Spleen (tissue), 7 donors: ENCODE measurements at regions not wholly inside any gene's neighbourhood (a gene's known extent, or its start where the extent isn't known, plus 50 kb on each side); places are given as distances from the start of the nearest gene placed in this dataset.

Source experiments
- POLR2AphosphoS5 ChIP-seq, 3 donors: sonication (generic); formaldehyde crosslinking; IDR thresholded peaks; one replicate each; pipeline ENCODE4 v1.5.1; 2017; ENCODE audit warnings: antibody characterized with exemption in 3 of 3
- TF ChIP-seq, protein P1 (sequence below), 11 experiments: fragments of 200-600 bp in 7 of 11; fragments of 450-650 bp in 4 of 11; sonication (generic) in 4 of 11; IDR thresholded peaks in 8 of 11; conservative IDR thresholded peaks in 3 of 11; 1 replicate in 7 of 11; 2 replicates in 4 of 11; pipeline versions ENCODE4 v1.4.0 to v1.8.0; 2016 to 2021; ENCODE audit warnings: antibody characterized with exemption in 11 of 11, inconsistent platforms in 4 of 11, mild to moderate bottlenecking in 1 of 11
- donor health status: DM: no; HTN: no; CAD: no; lungs with moderate emphysema.
- donor health status: DM: no; HTN: no; CAD: no.
- donor health status: DM: no; HTN: no; CAD: no.

- no peak for TF ChIP-seq POLR2AphosphoS5 (IDR thresholded peaks at IDR 0.05)
- TF ChIP-seq, protein P1, sequence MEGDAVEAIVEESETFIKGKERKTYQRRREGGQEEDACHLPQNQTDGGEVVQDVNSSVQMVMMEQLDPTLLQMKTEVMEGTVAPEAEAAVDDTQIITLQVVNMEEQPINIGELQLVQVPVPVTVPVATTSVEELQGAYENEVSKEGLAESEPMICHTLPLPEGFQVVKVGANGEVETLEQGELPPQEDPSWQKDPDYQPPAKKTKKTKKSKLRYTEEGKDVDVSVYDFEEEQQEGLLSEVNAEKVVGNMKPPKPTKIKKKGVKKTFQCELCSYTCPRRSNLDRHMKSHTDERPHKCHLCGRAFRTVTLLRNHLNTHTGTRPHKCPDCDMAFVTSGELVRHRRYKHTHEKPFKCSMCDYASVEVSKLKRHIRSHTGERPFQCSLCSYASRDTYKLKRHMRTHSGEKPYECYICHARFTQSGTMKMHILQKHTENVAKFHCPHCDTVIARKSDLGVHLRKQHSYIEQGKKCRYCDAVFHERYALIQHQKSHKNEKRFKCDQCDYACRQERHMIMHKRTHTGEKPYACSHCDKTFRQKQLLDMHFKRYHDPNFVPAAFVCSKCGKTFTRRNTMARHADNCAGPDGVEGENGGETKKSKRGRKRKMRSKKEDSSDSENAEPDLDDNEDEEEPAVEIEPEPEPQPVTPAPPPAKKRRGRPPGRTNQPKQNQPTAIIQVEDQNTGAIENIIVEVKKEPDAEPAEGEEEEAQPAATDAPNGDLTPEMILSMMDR (IDR thresholded peaks at IDR 0.05 in 8 of 11, conservative IDR thresholded peaks at IDR 0.05 in 3 of 11), result no peak
Measured at GRCh38 chr7:16035392-16035791, 348.9 kb upstream of the MEOX2 start.
